B cell (primary cell): ENCODE measurements at regions not wholly inside any gene's neighbourhood (a gene's known extent, or its start where the extent isn't known, plus 50 kb on each side); places are given as distances from the start of the nearest gene placed in this dataset.

Experiments used
- EZH2 ChIP-seq: IDR thresholded peaks from 2 replicates; pipeline ENCODE4 v1.6.1; 2012; ENCODE audit warnings: borderline replicate concordance, low read depth, mild to moderate bottlenecking, moderate library complexity, low read length; ENCODE audit not compliant: insufficient read depth, poor library complexity, severe bottlenecking
- TF ChIP-seq, protein P1 (sequence below): fragments of 200-600 bp; IDR thresholded peaks from one replicate; pipeline ENCODE4 v1.8.0; 2022; ENCODE audit warnings: antibody characterized with exemption, mild to moderate bottlenecking

DNA sequence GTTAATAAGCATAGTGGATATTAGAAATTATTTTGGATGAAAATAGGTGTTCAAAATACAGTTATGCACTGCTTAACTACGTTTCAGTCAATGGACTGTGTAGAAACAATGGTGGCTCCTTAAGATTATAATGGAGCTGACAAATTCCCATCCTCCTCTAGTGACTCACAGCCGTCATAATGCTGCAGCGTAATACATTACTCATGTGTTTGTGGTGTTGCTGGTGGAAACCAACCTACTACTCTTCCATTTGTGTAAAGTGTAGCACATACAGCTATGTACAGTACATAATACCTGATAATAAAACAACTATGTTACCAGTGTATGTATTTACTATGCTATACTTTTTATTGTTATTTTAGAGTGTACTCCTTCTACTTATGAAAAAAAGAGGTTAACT, 111.2 kb upstream of the TMCC3 start:
- TF ChIP-seq EZH2 = no peak
- TF ChIP-seq, protein P1, sequence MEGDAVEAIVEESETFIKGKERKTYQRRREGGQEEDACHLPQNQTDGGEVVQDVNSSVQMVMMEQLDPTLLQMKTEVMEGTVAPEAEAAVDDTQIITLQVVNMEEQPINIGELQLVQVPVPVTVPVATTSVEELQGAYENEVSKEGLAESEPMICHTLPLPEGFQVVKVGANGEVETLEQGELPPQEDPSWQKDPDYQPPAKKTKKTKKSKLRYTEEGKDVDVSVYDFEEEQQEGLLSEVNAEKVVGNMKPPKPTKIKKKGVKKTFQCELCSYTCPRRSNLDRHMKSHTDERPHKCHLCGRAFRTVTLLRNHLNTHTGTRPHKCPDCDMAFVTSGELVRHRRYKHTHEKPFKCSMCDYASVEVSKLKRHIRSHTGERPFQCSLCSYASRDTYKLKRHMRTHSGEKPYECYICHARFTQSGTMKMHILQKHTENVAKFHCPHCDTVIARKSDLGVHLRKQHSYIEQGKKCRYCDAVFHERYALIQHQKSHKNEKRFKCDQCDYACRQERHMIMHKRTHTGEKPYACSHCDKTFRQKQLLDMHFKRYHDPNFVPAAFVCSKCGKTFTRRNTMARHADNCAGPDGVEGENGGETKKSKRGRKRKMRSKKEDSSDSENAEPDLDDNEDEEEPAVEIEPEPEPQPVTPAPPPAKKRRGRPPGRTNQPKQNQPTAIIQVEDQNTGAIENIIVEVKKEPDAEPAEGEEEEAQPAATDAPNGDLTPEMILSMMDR = no peak
